GM18519 (cell line): ENCODE measurements at regions not wholly inside any gene's neighbourhood (a gene's known extent, or its start where the extent isn't known, plus 50 kb on each side); places are given as distances from the start of the nearest gene placed in this dataset.
"Not testable (repeated sequence)": the region's sequence is repeated elsewhere in the genome, so short reads cannot be mapped to it uniquely, and the experiment has no call there.

Experiments used
- ATAC-seq: cut with Tn5 transposase; IDR thresholded peaks from one replicate; pipeline ENCODE4 v1.9.1; 2021; ENCODE audit warnings: mild to moderate bottlenecking, moderate library complexity; ENCODE audit not compliant: unreplicated experiment, low FRiP score

DNA sequence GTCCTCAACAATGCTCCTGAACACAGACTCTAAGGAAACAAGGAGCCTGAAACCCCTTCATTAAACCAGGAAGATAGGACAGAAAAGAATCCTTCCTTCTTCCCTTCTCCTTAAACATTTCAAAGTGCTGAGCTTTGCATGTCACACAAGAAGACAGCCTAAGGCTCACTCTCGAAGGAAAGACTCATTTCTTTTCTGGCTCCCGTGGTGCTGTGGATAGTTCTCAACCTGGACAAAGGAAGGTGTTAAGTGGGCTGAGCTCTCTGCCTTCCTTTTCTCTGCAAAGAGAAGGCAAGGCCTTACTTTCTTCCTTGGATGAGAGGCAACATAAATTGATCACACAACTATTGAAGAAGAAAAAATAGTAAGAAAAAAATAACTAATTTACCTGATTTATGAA lies 452.4 kb upstream of the DDI1 start:
- ATAC-seq, result no peak

DNA sequence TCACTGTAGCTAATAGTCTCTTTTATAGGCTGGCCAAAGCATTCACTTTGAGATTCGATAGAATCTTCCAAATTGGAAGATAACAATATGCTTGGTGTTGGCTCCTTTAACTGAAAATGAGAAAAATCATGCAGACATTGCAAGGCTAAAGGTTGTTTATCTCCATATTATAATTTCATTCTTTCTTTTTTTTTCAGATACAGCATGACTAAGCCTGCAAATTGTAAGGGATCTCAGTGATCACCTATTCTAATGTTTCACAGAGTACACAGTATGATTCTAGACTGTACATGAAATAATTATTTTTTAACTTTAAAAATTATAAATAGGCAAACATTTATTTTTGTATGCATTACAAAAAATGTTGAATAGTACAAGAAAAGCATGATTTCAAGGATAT lies 451.7 kb upstream of the DDI1 start:
- ATAC-seq, result no peak

DNA sequence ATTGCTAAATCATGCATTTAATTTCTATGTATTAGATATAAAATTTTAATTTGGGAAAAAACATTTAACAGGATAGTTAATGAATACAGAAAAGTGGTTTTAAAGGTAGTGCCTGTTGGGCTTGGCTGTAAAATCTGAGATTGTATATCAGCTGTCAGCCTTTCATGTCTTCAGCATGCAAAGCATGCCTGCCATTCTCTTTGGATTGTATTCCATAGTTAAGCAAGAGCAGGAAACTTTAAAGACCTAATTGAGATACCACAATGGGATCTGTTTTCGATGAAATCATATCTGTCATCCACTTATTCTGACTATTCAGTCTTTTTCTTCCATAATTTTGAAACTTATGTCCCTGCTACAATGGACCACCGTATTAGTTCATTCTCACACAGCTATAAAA lies 451.0 kb upstream of the DDI1 start:
- ATAC-seq, result no peak

DNA sequence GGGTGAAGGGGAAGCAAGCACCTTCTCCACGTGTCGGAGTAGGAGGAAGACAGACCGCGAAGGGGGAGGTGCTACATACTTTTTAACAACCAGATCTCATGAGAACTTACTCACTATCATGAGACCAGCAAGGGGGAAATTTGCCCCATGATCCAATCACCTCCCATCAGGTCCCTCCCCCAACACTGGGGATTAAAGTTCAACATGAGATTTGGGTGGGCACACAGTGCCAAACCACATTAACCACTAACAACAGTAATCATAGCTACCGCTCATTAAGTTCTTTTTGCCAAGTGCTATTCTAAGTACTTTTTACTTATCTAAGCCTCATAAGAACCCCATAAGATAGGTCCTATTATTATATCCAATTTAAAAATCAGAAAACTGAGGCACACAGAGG lies 450.5 kb upstream of the DDI1 start:
- ATAC-seq, result no peak

DNA sequence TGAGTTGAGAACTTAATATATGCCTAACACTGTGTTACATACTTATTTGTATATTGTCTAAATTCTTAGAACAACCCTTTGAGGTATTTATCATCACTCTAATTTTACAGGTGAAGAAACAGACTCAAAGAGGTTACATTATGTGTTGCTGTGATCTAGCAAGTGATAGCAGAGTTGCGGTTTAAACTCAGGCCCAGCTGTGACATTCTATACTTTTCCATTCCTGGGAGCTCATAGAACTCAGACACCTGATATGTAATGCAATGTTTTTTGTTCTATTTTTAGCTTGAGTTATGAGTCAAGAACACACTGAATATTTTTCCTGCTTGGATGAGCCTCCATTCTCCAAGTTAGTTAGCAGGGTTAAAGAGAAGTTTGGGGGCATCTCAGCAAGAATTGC lies 449.7 kb upstream of the DDI1 start:
- ATAC-seq, result no peak

DNA sequence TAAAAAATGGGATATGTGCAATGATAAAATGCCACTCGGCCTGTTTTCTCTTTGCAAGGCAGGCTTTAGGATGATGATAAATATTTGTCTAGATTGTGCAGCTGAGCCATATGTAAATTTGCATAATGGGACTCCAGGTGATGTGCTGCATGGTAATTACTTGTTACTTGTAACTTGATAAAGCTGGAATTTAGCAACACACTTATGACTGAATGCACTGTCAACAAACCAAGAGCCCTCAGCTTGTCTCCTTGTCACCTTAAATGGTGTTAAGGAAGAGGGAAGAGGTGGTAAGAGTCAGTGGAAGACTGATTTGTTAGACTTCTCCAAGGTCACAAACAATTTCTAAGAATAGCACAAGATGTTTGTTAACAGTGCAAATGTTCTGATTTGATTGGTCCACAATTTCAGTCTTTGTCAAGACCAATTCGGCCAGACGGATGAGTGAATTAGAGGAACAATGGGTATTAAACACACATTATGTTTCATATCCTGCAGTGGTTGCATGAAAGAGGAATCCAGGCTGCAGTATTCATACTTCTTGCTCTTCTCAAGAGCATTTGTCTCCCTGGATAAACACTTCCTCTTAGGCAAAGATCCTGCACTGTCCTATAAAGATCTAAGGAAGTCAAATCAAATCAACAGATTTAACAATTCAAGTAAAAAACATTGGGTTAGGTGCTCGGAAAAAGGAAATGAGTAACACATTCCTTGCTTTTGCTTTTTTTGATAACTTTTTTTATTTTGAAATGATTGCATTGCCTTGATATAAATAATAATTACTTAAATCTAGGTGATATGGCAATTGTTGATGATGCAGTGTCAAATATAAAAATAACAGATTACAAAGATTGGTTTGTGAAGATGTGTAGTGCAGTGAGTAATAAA lies 448.3 kb upstream of the DDI1 start:
- ATAC-seq, result no peak

DNA sequence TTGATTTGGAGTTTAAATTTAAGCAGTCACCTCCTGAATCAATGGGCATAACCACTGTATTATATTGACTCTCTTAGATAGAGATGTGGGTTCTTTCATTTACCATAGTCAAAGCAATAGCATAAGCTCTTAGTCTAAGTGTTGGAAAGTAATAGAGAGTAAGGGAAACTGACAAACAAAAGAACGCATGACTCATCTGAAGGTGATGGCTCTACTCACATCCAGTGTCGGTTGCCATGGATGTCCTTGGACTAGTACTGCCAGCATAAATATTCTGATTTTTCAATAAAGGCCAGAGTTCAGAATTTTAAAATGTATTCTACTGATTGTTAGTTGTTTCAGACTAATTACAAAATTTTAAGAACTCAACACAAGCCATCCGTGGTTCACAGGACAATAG lies 444.9 kb upstream of the DDI1 start:
- ATAC-seq, result no peak

DNA sequence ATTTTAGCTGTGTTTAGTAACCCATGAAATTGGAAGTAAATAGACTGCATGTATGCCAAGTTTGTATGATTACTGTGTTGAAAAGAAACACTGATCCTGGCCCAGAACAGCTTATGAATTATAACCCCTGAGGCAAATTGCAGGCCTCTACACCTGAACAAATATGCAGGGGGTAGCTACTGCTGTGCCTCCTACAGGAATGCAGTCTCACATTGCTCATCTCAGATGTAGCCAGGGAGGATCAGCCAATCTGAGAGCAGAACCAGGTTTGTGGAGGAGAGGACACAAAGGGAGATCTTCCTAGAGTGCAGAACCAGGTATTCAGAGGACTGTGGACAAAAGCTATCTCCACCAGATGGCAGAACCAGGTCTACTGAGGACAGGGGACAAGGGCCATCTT lies 442.2 kb upstream of the DDI1 start:
- no peak for ATAC-seq

DNA sequence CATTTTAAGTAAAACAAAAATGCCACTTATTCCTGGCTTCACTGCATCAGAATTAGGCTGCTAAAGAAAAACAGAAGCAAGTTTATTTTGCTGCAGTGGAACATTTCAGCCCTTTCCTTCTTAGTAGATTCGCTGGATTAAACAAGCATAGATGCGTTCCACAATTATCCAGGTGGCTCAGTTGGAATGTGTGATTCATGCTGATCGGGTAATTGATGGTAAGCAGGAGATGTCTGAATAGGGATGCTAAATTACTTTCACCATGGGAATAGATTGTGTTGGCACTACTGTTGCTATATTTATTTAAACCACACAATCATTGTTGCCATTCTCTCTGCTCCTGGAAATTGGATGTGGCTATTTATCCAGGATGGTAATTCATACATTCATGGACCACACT lies 440.1 kb upstream of the DDI1 start:
- no peak for ATAC-seq

DNA sequence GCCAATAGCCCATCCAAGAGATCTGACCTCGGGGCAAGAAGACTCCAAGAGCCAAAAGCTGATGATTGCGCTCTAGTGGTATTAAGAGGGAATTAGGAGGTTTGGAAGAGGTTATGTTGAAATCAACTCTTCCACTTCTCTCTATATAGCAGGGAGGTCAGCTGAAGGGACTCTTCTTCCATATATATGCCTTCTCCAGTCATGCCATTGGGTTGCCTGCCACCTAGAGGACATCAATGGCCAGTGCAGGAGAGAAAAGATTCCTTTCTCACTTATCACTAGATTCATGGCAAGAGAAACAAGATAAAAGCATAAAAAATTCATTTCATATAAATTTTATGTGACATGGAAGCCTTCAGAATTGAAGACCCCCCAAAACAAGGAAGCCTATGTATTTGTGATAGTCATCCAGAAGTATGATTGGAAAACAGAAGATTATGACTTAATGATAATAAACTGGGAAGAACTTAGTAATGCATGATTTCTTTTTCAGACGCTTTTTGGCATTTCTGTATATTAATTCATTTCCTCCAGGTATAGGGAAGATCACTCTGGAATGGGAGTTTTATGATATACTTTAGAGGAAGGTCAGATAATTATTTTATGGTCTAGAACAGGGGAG lies 435.1 kb upstream of the DDI1 start:
- peak; percentile 96 for ATAC-seq

DNA sequence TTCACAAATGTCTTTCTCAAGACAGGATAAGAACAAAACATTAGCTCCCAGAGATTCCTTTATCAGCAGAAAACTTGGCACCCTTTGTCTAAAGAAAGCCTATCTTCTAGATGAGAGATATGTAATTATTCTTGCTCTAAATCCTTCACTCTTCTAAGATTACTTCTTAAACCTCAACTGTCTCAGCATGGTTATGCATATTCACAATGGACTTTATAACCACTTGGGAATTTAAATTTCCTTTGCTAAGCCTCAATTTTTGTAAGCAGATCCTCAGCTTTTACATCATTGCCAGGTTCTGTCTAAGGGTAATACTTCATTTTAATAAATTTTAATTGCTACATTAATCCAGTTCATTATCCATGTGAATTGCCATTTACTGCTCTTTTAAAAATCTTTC lies 433.6 kb upstream of the DDI1 start:
- no peak for ATAC-seq

DNA sequence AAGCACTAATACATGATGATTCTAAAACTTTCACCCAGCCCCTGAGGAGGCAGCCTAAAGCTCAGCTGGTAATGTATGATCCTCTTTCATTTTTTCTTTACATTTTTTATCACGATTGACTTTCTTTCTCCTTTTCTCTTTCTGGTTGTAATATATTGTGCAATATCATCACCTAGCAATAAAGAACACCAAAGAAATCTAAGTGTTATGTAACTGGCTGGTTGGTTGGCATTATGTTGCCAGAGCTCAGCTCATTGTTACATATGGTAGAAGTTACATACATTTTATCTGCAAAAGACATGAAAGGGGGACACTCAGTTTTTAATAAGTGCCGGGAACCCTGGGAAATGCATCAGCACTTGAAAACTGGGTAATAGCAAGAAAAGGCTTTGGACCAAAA lies 432.1 kb upstream of the DDI1 start:
- no peak for ATAC-seq

DNA sequence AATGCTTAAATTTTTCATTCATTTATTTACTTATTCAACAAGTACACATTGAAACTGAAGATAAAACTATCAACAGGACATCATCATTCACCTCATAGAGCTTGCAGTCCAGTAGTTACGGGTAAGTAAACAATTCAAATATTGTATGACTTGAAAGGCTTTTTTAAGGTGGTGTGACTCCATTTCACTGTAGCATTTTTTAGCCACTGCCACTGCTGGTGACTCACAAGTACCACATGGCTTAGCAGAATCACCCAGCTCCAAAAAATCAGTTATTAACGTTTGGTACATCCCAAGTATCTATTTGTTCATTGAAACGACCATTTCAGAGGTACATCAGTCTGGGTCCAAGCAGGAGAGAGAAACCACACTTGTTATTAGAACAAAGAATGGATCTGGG lies 427.9 kb upstream of the DDI1 start:
- no peak for ATAC-seq

DNA sequence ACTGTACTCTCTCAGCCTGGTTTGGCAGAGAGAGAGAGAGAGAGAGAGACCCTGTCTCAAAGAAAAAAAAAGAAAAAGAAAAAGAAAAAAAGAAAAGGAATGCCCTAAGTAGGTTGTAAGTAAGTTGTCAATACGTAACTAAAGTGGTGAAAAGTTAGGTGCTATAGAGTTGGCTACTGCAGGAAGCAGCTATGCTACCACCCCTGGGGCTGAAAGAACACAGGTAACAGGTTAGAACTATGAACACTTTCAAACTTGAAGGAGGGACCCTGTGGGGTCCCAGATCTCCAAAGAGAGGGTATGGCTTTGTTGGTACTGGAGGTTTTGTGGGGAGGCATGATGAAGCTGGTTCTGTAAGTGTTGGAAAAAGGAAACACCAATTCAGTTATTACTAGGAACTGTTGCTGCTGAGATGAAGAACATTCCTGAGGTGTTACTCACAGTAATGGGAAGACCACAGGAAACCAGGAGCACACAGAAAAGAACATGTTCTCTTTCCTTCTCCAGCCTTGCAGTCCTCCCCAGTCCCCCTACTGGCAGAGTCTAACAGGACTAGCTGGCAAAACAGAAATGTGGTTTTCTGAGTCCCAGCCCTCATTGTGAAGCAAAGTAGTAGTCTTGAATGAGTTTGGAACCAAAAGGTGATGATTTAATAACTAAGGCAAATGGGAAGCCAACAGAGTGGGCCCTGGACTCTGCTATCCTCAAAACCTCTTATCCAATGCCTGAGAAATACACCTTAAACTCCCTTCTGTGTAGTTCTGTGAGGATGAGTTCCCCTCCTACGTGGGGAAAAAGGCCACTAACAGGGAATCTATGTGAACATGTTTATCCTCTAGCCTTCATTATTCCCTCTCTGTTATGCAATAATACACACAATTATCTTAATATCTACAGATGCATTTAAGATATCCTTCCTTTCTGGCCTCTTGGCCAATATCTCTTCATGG lies 427.0 kb upstream of the DDI1 start:
- ATAC-seq, result no peak

DNA sequence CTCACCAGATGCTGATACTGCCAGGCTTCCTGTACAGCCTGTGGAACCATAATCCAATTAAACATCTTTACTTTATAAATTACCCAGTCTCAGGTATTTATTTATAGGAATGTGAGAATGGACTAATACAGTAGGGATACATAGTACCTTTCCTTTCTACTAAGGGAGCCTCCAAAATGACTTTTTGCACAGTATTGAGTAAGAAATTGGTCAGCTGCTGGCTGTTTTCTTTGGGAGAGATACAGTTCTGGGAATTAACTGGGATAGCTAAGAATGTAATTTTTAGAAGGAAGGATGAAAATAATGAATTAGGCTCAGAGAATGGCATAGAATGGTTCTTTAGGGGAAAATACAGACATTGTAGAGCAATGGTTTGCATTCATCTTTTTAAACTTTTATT lies 426.0 kb upstream of the DDI1 start:
- no peak for ATAC-seq

DNA sequence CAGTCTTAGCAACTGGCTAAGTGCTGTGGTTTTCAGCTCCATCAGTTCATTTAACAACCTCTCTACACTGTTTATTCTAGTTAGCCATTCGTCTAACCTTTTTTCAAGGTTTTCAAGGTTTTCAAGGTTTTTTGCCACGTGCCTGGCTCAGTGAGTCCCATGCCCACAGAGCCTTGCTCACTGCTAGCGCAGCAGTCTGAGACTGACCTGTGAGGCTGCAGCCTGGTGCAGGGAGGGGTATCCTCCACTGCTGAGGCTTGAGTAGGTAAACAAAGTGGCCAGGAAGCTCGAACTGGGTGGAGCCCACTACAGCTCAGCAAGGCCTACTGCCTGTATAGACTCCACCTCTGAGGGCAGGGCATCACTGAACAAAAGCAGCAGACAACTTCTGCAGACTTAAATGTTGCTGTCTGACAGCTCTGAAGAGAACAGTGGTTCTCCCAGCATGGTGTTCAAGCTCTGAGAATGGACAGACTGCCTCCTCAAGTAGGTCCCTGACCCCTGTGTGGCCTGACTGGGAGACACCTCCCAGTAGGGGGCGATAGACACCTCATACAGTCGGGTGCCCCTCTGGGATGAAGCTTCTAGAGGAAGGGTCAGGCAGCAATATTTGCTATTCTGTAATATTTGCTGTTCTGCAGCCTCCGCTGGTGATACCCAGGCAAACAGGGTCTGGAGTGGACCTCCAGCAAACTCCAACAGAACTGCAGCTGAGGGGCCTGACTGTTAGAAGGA lies 424.7 kb upstream of the DDI1 start:
- ATAC-seq, result not testable (repeated sequence)

DNA sequence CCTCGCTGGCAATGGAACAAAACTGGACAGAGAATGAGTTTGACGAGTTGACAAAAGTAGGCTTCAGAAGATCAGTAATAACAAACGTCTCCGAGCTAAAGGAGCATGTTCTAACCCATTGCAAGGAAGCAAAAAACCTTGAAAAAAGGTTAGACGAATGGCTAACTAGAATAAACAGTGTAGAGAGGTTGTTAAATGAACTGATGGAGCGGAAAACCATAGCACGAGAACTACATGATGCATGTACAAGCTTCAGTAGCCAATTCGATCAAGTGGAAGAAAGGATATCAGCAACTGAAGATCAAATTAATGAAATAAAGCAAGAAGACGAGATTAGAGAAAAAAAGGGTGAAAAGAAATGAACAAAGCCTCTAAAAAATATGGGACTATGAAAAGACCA lies 424.0 kb upstream of the DDI1 start:
- not testable (repeated sequence) for ATAC-seq

DNA sequence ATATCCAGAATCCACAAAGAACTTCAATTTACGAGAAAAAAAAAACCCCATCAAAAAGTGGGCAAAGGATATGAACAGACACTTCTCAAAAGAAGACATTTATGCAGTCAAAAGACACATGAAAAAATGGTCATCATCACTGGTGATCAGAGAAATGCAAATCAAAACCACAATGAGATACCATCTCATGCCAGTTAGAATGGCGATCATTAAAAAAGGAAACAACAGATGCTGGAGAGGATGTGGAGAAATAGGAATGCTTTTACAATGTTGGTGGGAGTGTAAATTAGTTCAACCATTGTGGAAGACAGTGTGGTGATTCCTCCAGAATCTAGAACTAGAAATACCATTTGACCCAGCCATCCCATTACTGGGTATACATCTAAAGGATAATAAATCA lies 419.9 kb upstream of the DDI1 start:
- ATAC-seq, result not testable (repeated sequence)

DNA sequence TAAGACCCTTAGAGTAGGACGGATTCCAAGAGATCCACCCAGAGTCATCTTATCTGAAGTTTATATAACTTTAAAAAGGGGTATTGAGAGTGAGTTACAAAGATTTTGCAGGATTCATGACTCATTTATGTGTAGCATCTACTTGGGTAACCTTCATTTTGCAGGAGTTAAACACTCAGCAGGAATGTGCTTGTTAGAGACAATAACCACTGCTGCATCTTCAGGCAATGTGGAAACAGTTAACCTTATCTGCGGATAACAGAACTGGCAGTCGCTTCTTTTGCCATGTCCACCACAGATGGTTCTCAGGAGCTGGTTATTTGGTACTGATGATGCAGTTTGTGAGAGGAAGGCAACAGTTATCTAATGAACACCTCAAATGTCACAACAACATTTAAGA lies 417.9 kb upstream of the DDI1 start:
- ATAC-seq, result no peak

DNA sequence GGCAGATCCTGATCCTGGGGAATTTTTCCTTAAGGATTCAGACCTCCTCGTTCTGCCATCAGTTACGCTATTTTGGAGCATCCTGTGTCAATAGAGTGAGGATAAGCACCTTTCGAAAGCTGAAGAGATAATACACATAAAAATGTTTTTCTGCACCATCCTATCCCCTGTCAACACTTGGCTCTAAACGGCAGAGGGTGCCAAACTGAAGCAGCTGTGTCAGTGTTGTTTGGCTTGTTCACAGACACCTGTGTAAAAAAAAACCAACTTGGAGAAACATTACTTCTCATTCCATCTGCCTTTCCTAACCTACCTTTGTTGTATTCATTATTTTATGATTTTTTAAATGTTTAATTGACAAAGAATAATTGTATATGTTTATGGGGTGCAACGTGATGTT lies 417.0 kb upstream of the DDI1 start:
- no peak for ATAC-seq
